ENCODE measurements at regions not wholly inside any gene's neighbourhood (a gene's known extent, or its start where the extent isn't known, plus 50 kb on each side); places are given as distances from the start of the nearest gene placed in this dataset.

GRCh38 chr22:34743110-34743751 is 322.7 kb upstream of the ISX start:
- TF ChIP-seq CTCF (IDR thresholded peaks at IDR 0.05; ENCODE audit: control extremely low read depth, extremely low read depth, low read depth, missing control alignments), result no peak
- ChIA-PET CTCF (interaction anchor here (0.9 to 1.7 kb wide), 3 partner anchors 10 to 17 kb away, joined by 3 to 4 read pairs (median 4); no protein-coding TSS in a partner anchor), POLR2A (no interaction called here)
- DNase-seq (ENCODE audit: extremely low spot score), result no peak

DNA sequence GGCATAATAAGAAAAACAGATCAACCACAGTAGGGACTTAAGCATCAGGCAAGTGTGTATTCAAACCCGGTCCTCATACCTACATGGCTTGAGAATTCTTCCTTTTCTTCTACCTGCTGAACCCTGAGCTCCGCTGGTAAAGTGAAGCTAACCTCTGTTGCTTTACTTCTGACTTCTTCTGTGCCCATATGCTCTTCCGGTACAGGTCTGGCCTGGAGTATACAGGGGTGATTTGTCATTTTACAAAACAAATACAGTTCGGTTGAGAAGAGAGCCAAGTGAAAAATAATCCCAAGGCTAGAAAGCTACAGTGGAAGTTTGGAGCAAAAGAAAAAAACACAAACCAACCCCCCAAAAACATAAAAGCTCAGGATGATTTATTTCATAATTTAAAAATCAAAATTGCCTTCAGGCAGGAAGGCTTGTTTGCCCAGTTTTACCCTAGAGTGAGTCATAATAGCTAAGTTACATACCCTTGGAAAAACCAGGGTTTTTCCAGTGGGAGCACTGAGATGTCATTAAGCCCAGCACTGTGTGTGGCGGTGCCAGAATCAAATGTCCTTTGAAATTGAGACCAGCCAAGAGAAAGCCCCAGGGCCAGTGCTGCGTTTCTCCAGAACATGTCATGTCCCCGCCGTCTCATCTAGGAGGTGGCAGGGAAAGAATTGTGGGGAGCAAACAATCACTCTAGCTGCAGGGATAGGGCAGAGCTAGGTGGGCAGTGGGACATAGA is 305.5 kb upstream of the ISX start:
- no peak for DNase-seq (ENCODE audit: extremely low spot score)
- no peak for TF ChIP-seq CTCF (IDR thresholded peaks at IDR 0.05; ENCODE audit: control extremely low read depth, extremely low read depth, low read depth, missing control alignments)
- POLR2A ChIA-PET, result no interaction called here
- CTCF ChIA-PET, result interaction anchor here (1.0 kb wide), 1 partner anchor 17 kb away, joined by 4 read pairs; no protein-coding TSS in a partner anchor

DNA sequence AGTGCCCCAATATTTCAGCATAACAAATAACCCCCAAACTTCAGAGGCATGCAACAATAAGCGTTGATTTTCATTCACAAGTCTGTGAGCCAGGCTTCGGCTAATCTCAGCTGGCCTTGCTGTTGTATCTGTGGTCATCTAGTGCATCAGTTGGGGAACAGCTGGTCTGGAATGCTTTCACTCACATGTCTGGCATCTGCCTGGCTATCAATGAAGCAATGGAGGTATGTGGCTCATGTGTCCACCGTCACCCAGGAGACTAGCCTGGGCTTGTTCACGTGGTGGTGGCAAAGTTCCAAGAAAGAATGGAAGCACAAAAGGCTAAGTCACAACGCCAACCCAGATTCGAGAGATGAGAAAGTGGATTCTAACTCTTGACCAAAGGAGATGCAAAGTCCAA is 304.8 kb upstream of the ISX start:
- CTCF ChIA-PET, result interaction anchor here (1.0 kb wide), 1 partner anchor 17 kb away, joined by 4 read pairs; no protein-coding TSS in a partner anchor
- no peak for TF ChIP-seq CTCF (IDR thresholded peaks at IDR 0.05; ENCODE audit: control extremely low read depth, extremely low read depth, low read depth, missing control alignments)
- POLR2A ChIA-PET, result no interaction called here
- DNase-seq (ENCODE audit: extremely low spot score), result no peak

DNA sequence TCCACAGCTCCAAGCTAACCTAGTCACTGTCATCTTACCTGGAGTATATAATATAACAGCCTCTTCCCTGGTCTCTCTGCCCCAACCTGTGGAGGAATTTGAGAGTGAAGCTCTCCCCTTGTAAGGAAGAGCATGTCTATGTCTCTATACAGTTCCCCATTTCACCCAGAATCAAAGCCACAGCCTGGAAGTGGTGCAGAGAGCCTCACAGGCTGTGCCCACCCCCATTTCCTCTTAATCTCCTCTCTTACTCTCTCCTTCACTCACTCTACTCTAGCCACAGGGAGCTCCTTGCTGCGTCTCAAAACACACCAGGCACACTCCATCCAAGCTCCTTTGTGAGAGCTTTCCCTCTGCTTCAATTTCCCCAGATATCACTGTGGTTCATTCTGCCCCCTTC is 302.5 kb upstream of the ISX start:
- DNase-seq (ENCODE audit: extremely low spot score), result no peak
- CTCF ChIA-PET, result no interaction called here
- POLR2A ChIA-PET, result no interaction called here
- no peak for TF ChIP-seq CTCF (IDR thresholded peaks at IDR 0.05; ENCODE audit: control extremely low read depth, extremely low read depth, low read depth, missing control alignments)

GRCh38 chr22:34765115-34765514 is 300.8 kb upstream of the ISX start:
- POLR2A ChIA-PET, result no interaction called here
- CTCF ChIA-PET, result no interaction called here
- no peak for DNase-seq (ENCODE audit: extremely low spot score)
- no peak for TF ChIP-seq CTCF (IDR thresholded peaks at IDR 0.05; ENCODE audit: control extremely low read depth, extremely low read depth, low read depth, missing control alignments)

- ChIA-PET CTCF (no interaction called here), POLR2A (no interaction called here)
- TF ChIP-seq CTCF (IDR thresholded peaks at IDR 0.05; ENCODE audit: control extremely low read depth, extremely low read depth, low read depth, missing control alignments), result no peak
- no peak for DNase-seq (ENCODE audit: extremely low spot score)
These were observed 296.6 kb upstream of the ISX start for GRCh38 chr22:34769361-34769760.
